ENCODE measurements at regions not wholly inside any gene's neighbourhood (a gene's known extent, or its start where the extent isn't known, plus 50 kb on each side); places are given as distances from the start of the nearest gene placed in this dataset.

DNA sequence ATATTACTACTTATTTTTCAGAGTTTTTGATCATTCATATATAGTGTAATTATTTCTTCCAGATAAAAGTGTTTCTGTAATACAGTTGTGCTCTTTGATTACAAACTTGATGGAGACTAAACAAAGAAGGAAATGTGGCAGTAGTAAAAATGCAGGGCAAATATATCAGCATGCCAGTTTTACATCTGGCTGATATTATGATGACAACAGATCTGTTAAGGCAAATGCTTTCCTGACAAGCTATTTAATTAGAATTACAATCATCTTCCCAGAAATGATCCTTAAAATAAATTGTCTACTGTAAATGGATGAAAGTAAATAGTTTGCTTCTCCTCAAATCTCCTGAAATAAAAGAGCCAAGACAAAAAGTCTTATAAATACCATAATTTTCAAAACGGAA is 1659.8 kb downstream of the BRINP3 start:
- Histone ChIP-seq H3K27me3 (ENCODE audit: insufficient read depth, low read length) (no peaks in the 10 kb centered on the region), H3K27ac (ENCODE audit: low read depth, low read length) (no peak overlapping the region), H3K79me2 (ENCODE audit: insufficient read depth, low read length) (no peaks in the 10 kb centered on the region), H3K4me3 (ENCODE audit: insufficient read depth, low read length) (no peak overlapping the region), H3K36me3 (ENCODE audit: insufficient read depth, low read length) (no peaks in the 10 kb centered on the region), H3K4me2 (ENCODE audit: insufficient read depth, low read length) (no peak overlapping the region), H3K9me3 (ENCODE audit: low read depth, low read length) (no peaks in the 10 kb centered on the region), H3K4me1 (ENCODE audit: insufficient read depth, low read length) (no peaks in the 10 kb centered on the region), H2AFZ (ENCODE audit: low read length) (no peak overlapping the region), H4K20me1 (ENCODE audit: insufficient read depth, low read length) (no peaks in the 10 kb centered on the region)
- DNase-seq (ENCODE audit: insufficient read length, low spot score, missing footprints) = no peak
- TF ChIP-seq, protein P1, sequence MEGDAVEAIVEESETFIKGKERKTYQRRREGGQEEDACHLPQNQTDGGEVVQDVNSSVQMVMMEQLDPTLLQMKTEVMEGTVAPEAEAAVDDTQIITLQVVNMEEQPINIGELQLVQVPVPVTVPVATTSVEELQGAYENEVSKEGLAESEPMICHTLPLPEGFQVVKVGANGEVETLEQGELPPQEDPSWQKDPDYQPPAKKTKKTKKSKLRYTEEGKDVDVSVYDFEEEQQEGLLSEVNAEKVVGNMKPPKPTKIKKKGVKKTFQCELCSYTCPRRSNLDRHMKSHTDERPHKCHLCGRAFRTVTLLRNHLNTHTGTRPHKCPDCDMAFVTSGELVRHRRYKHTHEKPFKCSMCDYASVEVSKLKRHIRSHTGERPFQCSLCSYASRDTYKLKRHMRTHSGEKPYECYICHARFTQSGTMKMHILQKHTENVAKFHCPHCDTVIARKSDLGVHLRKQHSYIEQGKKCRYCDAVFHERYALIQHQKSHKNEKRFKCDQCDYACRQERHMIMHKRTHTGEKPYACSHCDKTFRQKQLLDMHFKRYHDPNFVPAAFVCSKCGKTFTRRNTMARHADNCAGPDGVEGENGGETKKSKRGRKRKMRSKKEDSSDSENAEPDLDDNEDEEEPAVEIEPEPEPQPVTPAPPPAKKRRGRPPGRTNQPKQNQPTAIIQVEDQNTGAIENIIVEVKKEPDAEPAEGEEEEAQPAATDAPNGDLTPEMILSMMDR (IDR thresholded peaks at IDR 0.05; ENCODE audit: extremely low read depth, low read depth, low read length) = no peak

DNA sequence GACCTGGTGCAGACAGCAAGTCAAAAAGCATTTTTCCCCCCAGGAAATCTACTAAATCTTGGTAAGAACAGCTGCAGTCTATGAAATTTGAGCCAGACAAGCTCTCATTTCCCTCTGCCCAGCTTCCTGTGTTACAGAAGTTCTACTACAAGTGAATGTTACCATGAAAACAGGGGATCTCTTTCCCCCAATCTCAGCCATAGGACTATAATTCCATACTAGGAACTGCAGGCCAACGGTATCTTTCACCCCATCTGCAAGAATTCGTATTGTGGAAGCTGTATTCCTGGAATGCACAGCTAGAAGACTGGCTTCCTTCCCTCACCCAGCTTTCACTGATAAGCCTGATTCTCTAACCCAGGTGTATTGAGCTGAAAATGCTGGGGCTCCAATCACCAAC is 1655.4 kb downstream of the BRINP3 start:
- Histone ChIP-seq H4K20me1 (ENCODE audit: insufficient read depth, low read length) (no peaks in the 10 kb centered on the region), H2AFZ (ENCODE audit: low read length) (no peak overlapping the region)

GRCh38 chr1:188825471-188825870 is 1652.2 kb downstream of the BRINP3 start:
- no peak overlapping the region for H3K4me2 ChIP-seq (ENCODE audit: insufficient read depth, low read length)
- no peaks in the 10 kb centered on the region for H3K27me3 ChIP-seq (ENCODE audit: insufficient read depth, low read length)
- no peak overlapping the region for H3K27ac ChIP-seq (ENCODE audit: low read depth, low read length)
- no peak overlapping the region for H2AFZ ChIP-seq (ENCODE audit: low read length)
- no peaks in the 10 kb centered on the region for H3K79me2 ChIP-seq (ENCODE audit: insufficient read depth, low read length)
- no peaks in the 10 kb centered on the region for H4K20me1 ChIP-seq (ENCODE audit: insufficient read depth, low read length)
- H3K36me3 ChIP-seq (ENCODE audit: insufficient read depth, low read length) = no peaks in the 10 kb centered on the region
- TF ChIP-seq, protein P1 (IDR thresholded peaks at IDR 0.05; ENCODE audit: extremely low read depth, low read depth, low read length) = no peak
- no peak for DNase-seq (ENCODE audit: insufficient read length, low spot score, missing footprints)
- no peak overlapping the region for H3K4me3 ChIP-seq (ENCODE audit: insufficient read depth, low read length)
- H3K9me3 ChIP-seq (ENCODE audit: low read depth, low read length) = peaks cover 2% of the 10 kb centered on the region
- no peaks in the 10 kb centered on the region for H3K4me1 ChIP-seq (ENCODE audit: insufficient read depth, low read length)

More for the DNA sequence above, 1655.4 kb downstream of the BRINP3 start:
- DNase-seq (ENCODE audit: insufficient read length, low spot score, missing footprints) = no peak
- H3K4me1 ChIP-seq (ENCODE audit: insufficient read depth, low read length) = no peaks in the 10 kb centered on the region
- H3K27me3 ChIP-seq (ENCODE audit: insufficient read depth, low read length) = no peaks in the 10 kb centered on the region
- no peak overlapping the region for H3K4me3 ChIP-seq (ENCODE audit: insufficient read depth, low read length)
- H3K4me2 ChIP-seq (ENCODE audit: insufficient read depth, low read length) = no peak overlapping the region
- H3K27ac ChIP-seq (ENCODE audit: low read depth, low read length) = no peak overlapping the region
- H3K9me3 ChIP-seq (ENCODE audit: low read depth, low read length) = peaks cover 2% of the 10 kb centered on the region
- TF ChIP-seq, protein P1 (IDR thresholded peaks at IDR 0.05; ENCODE audit: extremely low read depth, low read depth, low read length) = no peak
- no peaks in the 10 kb centered on the region for H3K36me3 ChIP-seq (ENCODE audit: insufficient read depth, low read length)
- no peaks in the 10 kb centered on the region for H3K79me2 ChIP-seq (ENCODE audit: insufficient read depth, low read length)

- Histone ChIP-seq H3K4me2 (ENCODE audit: insufficient read depth, low read length) (no peak overlapping the region), H3K79me2 (ENCODE audit: insufficient read depth, low read length) (no peaks in the 10 kb centered on the region), H3K4me1 (ENCODE audit: insufficient read depth, low read length) (no peaks in the 10 kb centered on the region), H3K36me3 (ENCODE audit: insufficient read depth, low read length) (no peaks in the 10 kb centered on the region), H4K20me1 (ENCODE audit: insufficient read depth, low read length) (no peaks in the 10 kb centered on the region), H3K9me3 (ENCODE audit: low read depth, low read length) (peaks cover 2% of the 10 kb centered on the region), H3K27me3 (ENCODE audit: insufficient read depth, low read length) (no peaks in the 10 kb centered on the region), H3K27ac (ENCODE audit: low read depth, low read length) (no peak overlapping the region), H3K4me3 (ENCODE audit: insufficient read depth, low read length) (no peak overlapping the region), H2AFZ (ENCODE audit: low read length) (no peak overlapping the region)
- DNase-seq (ENCODE audit: insufficient read length, low spot score, missing footprints) = no peak
- TF ChIP-seq, protein P1 (IDR thresholded peaks at IDR 0.05; ENCODE audit: extremely low read depth, low read depth, low read length) = no peak
Observed at GRCh38 chr1:188826800-188827199, 1650.9 kb downstream of the BRINP3 start.
